ENCODE measurements at regions not wholly inside any gene's neighbourhood (a gene's known extent, or its start where the extent isn't known, plus 50 kb on each side); places are given as distances from the start of the nearest gene placed in this dataset.
"Not testable (repeated sequence)": the region's sequence is repeated elsewhere in the genome, so short reads cannot be mapped to it uniquely, and the experiment has no call there.

- peaks cover 15% of the 10 kb centered on the region for H3K27me3 Mint-ChIP-seq (ENCODE audit: low read depth)
- no peaks in the 10 kb centered on the region for H3K9me3 Mint-ChIP-seq (ENCODE audit: low read depth)
- H3K4me1 Mint-ChIP-seq (ENCODE audit: low read depth): no peaks in the 10 kb centered on the region
- TF ChIP-seq, protein P1, sequence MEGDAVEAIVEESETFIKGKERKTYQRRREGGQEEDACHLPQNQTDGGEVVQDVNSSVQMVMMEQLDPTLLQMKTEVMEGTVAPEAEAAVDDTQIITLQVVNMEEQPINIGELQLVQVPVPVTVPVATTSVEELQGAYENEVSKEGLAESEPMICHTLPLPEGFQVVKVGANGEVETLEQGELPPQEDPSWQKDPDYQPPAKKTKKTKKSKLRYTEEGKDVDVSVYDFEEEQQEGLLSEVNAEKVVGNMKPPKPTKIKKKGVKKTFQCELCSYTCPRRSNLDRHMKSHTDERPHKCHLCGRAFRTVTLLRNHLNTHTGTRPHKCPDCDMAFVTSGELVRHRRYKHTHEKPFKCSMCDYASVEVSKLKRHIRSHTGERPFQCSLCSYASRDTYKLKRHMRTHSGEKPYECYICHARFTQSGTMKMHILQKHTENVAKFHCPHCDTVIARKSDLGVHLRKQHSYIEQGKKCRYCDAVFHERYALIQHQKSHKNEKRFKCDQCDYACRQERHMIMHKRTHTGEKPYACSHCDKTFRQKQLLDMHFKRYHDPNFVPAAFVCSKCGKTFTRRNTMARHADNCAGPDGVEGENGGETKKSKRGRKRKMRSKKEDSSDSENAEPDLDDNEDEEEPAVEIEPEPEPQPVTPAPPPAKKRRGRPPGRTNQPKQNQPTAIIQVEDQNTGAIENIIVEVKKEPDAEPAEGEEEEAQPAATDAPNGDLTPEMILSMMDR (IDR thresholded peaks at IDR 0.05): no peak
- H3K27ac Mint-ChIP-seq (ENCODE audit: unreplicated experiment): no peak overlapping the region
- no peak for DNase-seq (ENCODE audit: low spot score)
- no peak overlapping the region for H3K4me3 Mint-ChIP-seq (ENCODE audit: unreplicated experiment)
- no peaks in the 10 kb centered on the region for H3K36me3 Mint-ChIP-seq (ENCODE audit: low read depth)
Measured at GRCh38 chr10:124242365-124242764, 149.0 kb upstream of the CHST15 start.

GRCh38 chr10:124241510-124241909 lies 148.1 kb upstream of the CHST15 start:
- peaks cover 15% of the 10 kb centered on the region for H3K27me3 Mint-ChIP-seq (ENCODE audit: low read depth)
- not testable (repeated sequence) for DNase-seq (ENCODE audit: low spot score); H3K9me3 Mint-ChIP-seq (ENCODE audit: low read depth); H3K4me3 Mint-ChIP-seq (ENCODE audit: unreplicated experiment); H3K27ac Mint-ChIP-seq (ENCODE audit: unreplicated experiment); H3K4me1 Mint-ChIP-seq (ENCODE audit: low read depth); H3K36me3 Mint-ChIP-seq (ENCODE audit: low read depth)

- DNase-seq (ENCODE audit: low spot score): no peak
- Mint-ChIP-seq H3K9me3 (ENCODE audit: low read depth) (peaks cover 3% of the 10 kb centered on the region), H3K4me3 (ENCODE audit: unreplicated experiment) (no peak overlapping the region), H3K27me3 (ENCODE audit: low read depth) (peaks cover 15% of the 10 kb centered on the region), H3K4me1 (ENCODE audit: low read depth) (no peaks in the 10 kb centered on the region), H3K36me3 (ENCODE audit: low read depth) (no peaks in the 10 kb centered on the region), H3K27ac (ENCODE audit: unreplicated experiment) (no peak overlapping the region)
- TF ChIP-seq, protein P1 (IDR thresholded peaks at IDR 0.05): no peak
Measured at GRCh38 chr10:124240839-124241291, 147.5 kb upstream of the CHST15 start.

DNA sequence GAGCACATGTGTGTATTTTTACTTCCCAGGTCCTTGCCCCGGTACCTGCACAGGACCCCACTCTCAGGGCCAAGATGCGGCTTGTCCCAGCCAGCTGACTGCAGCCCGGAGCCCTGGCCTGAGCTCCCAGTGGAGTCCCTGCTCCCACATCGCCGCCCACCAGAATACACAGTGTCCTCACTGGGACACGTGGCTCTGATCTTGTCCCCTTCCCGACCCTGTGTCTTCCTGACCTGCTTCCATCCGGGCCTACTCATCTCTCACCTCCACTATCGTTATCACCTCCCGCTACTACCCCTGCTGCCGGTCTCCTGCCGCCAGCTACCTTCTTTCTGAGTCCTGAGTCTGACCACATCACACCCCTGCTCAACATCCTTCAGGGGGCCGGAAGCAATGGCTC lies 146.3 kb upstream of the CHST15 start:
- Mint-ChIP-seq H3K4me1 (ENCODE audit: low read depth) (no peaks in the 10 kb centered on the region), H3K9me3 (ENCODE audit: low read depth) (peaks cover 3% of the 10 kb centered on the region), H3K27me3 (ENCODE audit: low read depth) (peaks cover 21% of the 10 kb centered on the region), H3K36me3 (ENCODE audit: low read depth) (no peaks in the 10 kb centered on the region), H3K4me3 (ENCODE audit: unreplicated experiment) (no peak overlapping the region), H3K27ac (ENCODE audit: unreplicated experiment) (no peak overlapping the region)
- no peak for DNase-seq (ENCODE audit: low spot score)
- TF ChIP-seq, protein P1 (IDR thresholded peaks at IDR 0.05): no peak

- Mint-ChIP-seq H3K9me3 (ENCODE audit: low read depth) (peaks cover 3% of the 10 kb centered on the region), H3K27ac (ENCODE audit: unreplicated experiment) (no peak overlapping the region), H3K4me3 (ENCODE audit: unreplicated experiment) (no peak overlapping the region), H3K4me1 (ENCODE audit: low read depth) (no peaks in the 10 kb centered on the region), H3K36me3 (ENCODE audit: low read depth) (no peaks in the 10 kb centered on the region), H3K27me3 (ENCODE audit: low read depth) (peaks cover 23% of the 10 kb centered on the region)
- TF ChIP-seq, protein P1 (IDR thresholded peaks at IDR 0.05): no peak
- no peak for DNase-seq (ENCODE audit: low spot score)
Measured at GRCh38 chr10:124239134-124239533, 145.7 kb upstream of the CHST15 start.

GRCh38 chr10:124238367-124238766 lies 145.0 kb upstream of the CHST15 start:
- no peak overlapping the region for H3K4me3 Mint-ChIP-seq (ENCODE audit: unreplicated experiment)
- H3K27me3 Mint-ChIP-seq (ENCODE audit: low read depth): peaks cover 22% of the 10 kb centered on the region
- no peaks in the 10 kb centered on the region for H3K36me3 Mint-ChIP-seq (ENCODE audit: low read depth)
- no peaks in the 10 kb centered on the region for H3K4me1 Mint-ChIP-seq (ENCODE audit: low read depth)
- TF ChIP-seq, protein P1 (IDR thresholded peaks at IDR 0.05): no peak
- H3K27ac Mint-ChIP-seq (ENCODE audit: unreplicated experiment): no peak overlapping the region
- peaks cover 3% of the 10 kb centered on the region for H3K9me3 Mint-ChIP-seq (ENCODE audit: low read depth)
- DNase-seq (ENCODE audit: low spot score): no peak
